Loucy (cell line): ENCODE measurements at regions not wholly inside any gene's neighbourhood (a gene's known extent, or its start where the extent isn't known, plus 50 kb on each side); places are given as distances from the start of the nearest gene placed in this dataset.

Experiments used
- EZH2phosphoT487 ChIP-seq: fragments of 200-600 bp; IDR thresholded peaks from 2 replicates; pipeline ENCODE4 v1.6.1; 2018; ENCODE audit warnings: antibody characterized with exemption, mild to moderate bottlenecking, moderate library complexity, borderline replicate concordance
- TF ChIP-seq, protein P1 (sequence below): fragments of 200-600 bp; sonication (generic); conservative IDR thresholded peaks from 2 replicates; pipeline ENCODE4 v1.5.1; 2014; ENCODE audit warnings: mild to moderate bottlenecking, antibody characterized with exemption, low read length

DNA sequence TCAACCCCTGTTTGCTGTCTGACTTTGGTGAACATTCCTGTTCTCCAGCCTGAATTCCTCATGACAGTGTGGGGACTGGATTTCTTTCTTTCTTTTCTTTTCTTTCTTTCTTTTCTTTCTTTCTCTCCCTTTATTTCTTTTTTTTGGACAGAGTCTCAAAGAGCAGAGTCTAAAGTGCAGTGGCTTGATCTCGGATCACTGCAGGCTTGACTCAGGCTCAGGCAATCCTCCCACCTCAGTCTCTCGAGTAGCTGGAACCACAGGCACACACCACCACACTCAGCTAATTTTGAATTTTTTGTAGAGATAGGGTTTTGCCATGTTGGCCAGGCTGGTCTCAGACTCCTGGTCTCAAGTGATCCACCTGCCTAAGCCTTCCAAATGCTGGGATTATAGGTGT, 63.1 kb downstream of the RPUSD4 start:
- TF ChIP-seq, protein P1, sequence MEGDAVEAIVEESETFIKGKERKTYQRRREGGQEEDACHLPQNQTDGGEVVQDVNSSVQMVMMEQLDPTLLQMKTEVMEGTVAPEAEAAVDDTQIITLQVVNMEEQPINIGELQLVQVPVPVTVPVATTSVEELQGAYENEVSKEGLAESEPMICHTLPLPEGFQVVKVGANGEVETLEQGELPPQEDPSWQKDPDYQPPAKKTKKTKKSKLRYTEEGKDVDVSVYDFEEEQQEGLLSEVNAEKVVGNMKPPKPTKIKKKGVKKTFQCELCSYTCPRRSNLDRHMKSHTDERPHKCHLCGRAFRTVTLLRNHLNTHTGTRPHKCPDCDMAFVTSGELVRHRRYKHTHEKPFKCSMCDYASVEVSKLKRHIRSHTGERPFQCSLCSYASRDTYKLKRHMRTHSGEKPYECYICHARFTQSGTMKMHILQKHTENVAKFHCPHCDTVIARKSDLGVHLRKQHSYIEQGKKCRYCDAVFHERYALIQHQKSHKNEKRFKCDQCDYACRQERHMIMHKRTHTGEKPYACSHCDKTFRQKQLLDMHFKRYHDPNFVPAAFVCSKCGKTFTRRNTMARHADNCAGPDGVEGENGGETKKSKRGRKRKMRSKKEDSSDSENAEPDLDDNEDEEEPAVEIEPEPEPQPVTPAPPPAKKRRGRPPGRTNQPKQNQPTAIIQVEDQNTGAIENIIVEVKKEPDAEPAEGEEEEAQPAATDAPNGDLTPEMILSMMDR: no peak
- no peak for TF ChIP-seq EZH2phosphoT487
